ENCODE measurements at regions not wholly inside any gene's neighbourhood (a gene's known extent, or its start where the extent isn't known, plus 50 kb on each side); places are given as distances from the start of the nearest gene placed in this dataset.
A peak's percentile ranks its signal among the peaks of the same experiment; 100 is the strongest.
"Not testable (repeated sequence)": the region's sequence is repeated elsewhere in the genome, so short reads cannot be mapped to it uniquely, and the experiment has no call there.

DNA sequence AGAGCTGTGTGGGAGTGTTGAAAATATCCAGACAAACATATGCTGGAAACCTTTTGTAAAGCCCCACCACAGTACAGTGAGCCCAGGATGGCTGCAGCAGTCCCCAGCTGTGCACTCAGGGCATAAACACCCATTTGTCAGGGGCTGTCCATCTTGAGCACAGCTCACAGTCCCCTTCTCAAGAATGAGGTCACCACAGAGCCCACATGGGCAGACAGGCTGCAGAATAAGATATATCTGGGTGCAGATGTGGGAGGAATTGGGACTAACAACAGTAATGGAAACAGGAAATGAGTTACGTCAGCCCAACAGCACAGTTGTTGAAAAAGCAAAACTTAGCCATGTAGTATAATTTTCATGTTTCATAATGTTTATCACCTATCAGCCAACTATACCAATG, 219.6 kb downstream of the ETAA1 start:
- DNase-seq (ENCODE audit: low read depth): no peak

DNA sequence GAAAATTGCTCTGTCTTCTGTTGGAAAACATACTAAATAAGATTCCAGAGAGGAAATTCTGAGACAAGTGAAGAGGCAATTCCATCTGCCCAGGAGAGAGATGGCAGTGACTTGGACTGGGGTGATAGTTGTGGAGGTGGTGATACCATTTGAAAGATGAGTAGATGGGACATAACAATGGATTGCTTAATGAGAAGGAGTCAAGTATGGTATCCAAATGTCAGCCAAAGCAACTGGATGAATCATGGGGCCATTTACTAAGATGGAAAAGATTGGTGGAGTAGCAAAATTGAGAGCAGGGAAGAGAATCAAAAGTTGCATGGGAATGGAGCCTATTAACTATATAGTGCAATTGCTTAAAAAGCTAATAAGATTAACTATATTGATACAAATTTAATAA, 222.1 kb downstream of the ETAA1 start:
- no peak for DNase-seq (ENCODE audit: low read depth)

DNA sequence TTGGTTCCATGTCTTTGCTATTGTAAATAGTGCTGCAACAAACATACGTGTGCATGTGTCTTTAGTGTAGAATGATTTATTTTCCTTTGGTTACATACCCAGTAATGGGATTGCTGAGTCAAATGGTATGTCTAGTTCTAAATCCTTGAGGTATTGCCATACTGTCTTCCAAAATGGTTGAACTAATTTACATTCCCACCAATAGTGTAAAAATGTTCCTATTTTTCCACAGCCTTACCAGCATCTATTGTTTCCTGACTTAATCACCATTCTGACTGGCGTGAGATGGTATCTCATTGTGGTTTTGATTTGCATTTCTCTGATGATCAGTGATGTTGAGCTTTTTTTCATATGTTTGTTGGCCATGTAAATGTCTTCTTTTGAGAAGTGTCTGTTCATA, 226.6 kb downstream of the ETAA1 start:
- DNase-seq (ENCODE audit: low read depth): not testable (repeated sequence)

DNA sequence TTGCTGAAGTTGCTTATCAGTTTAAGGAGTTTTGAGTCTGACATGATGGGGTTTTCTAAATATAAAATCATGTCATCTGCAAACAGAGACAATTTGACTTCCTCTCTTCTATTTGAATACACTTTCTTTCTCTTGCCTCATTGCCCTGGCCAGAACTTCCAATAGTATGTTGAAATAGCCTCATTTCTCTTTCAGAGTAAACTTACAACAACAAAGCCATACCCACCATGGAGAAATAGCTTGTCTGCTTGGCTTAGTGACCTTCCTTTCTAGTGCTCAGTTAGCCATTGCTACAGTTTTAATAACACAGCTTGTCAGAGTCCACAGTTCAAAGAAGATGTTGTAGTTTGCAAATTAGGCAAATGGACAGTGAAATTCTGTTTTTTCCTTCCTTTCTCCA, 228.0 kb downstream of the ETAA1 start:
- no peak for DNase-seq (ENCODE audit: low read depth)

DNA sequence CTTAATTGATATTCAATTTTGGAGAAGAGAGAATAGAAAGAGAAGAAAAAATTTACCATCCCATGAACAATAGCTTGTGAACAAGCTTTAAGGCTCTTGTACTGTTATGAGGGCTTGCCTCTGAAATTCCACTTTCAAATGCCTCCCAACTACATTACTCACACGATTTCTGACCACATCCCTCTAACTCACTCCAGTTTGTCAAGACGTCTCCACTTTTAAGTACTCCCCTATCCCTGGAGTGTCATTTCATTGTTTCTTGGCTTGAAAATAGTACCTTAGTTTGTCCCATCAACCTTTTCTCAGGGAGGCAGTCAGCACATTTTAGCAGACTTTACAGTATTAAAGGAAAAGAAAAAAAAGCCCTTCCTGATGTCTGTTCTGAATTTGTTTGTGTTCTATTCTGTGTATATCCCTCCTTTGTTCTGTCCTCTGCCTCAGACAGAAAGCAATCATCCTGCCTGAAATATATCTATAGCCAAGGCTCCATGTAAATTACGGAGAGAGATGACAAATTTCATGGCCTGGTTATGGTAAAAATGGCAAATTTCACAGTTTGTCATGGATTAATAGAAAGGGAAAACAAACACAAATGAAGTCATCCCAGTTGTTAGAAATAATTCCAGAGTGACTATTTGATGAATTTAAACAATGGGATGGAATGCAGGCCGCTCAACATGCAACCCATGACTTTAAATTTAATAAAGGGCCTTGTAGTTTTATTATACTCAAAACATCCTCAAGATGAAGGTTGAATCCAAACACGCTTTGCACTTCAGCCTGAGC, 228.8 kb downstream of the ETAA1 start:
- peak; percentile 83 for DNase-seq (ENCODE audit: low read depth)

DNA sequence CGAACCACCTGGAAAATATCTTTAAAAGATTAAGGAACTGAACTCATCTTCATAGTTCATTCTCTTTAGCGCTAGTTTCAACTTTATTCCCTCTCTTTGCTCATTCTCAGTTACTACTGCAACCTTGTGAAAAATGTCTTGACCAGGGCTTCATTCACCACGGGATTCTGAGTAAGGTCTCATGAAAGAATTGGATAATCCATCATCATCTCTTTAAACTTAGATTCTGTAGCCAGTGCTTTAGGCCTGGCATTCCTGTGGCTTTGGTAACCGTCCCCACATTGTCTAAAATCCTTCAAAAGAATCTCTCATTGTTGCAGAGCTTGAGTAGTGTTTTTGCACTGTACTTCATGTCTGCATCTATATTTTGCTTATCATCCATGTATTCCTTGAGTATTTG, 229.5 kb downstream of the ETAA1 start:
- DNase-seq (ENCODE audit: low read depth): peak; percentile 64

DNA sequence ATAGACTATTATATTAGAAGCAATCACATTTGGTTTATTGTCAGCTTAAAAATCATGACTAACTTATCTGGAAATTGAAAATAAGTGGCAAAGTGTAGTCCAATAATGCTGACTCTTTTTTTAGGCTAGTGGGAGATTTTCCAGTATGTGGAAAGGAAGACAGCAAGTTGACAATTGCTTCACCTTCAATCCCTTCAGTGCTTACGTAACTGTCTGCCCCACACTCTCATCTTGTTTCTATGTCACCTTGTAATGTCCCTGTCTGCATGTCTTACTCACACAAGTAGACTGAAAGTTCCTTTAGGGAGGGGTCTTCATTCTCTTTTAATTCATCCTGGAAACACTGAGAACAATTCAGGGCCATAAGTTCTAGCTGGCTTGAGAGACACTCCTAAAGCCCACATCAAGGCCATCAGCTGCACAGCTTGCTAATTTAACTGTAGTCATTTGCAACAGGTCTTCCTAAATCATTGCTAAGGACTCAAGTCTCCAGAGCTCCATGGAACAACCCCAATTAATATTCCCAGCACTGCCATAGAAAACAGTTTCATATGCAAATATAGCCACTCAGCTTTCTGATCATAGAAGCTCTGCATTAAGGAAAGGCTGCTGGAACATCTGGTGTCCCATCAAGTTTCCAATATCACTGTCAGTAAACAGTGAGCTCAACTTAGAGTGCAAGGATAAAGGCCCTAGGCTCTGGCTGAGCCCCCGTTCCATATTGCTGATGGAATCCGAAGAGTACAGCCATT, 230.5 kb downstream of the ETAA1 start:
- no peak for DNase-seq (ENCODE audit: low read depth)

DNA sequence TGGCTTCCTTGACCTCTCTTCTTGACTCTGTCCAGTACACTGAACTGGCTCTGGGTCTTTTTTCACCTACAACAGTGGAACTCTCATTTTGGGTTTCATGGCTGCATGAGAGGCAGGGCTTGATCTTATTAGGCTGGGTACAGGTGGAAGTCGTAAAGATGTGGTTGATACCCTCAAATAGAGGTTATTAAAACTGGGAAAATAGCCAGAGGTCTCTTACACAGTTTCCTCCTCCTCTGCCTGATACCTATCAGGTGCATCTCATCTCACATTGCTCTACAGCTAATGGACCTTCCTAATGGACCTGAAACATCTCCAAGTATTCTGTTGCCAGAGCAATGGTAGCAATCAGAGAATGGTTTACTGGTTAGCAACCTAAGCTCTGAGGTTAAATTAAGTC, 231.8 kb downstream of the ETAA1 start:
- DNase-seq (ENCODE audit: low read depth): no peak

DNA sequence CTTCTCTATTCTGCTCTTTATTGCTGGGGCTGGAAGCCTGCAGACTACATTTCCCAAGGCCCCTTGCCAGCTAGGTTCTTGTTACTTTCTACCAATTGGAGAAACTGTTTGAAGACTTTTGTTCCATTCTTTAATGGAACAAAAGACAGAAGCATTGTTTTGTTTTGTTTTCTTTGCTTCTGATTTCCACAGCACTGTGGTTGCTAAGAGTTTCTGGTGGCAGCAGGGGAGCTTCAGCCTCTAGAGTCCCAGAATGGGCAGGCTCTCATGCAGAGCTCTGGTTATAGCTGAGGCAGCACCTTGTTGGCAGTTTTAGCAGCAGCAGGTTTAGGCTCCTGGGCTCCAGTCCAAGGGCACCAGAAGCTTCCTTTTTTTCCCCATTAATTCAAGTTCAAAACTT, 234.3 kb downstream of the ETAA1 start:
- no peak for DNase-seq (ENCODE audit: low read depth)

DNA sequence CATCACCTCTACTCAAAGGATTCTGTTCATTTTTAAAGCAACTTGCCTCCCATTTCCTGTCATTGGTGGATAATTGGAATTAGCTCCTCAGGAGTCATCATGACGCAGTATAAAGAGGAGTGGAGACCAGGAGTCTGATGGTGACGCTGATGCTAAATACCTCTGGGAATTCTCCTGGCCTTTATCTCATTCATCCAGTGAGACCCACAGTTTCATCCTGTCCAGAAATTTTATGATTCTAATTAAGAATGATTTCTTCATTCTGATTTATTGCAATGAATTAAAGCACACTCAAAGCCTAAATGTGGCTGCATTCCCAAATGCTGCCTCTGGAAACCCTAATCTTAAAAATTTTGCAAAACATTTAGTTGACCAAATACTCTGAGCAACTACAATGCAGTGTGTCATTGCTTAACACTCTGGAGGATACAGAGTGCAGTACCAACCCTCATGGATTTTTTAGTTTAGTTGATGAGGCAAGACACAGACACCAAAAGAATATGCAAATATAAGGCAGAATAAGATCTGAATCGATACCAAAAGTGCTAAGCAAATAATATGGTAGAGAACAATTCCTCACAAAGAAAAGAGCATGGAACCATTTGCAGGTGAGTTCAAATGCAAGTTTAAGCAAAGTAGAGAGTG, 236.2 kb downstream of the ETAA1 start:
- no peak for DNase-seq (ENCODE audit: low read depth)

DNA sequence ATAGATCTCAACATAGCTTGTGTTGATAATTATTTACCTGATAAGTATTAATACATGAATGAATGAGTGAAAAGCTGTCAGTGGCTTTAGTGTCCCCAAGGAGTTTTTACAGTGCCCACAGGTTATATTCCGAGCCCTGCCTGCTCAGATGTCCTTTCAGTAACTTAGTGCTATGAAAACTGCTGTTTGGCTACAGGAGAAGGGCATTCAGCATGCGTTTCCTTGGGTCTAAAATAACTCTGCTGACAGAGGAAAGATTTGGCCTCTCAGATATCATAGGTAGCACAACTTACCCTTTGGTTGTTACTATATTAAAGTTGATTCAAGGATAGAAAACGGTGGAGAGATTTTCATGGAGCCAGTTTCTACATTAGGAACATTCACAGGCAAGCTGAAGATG, 241.0 kb downstream of the ETAA1 start:
- no peak for DNase-seq (ENCODE audit: low read depth)

DNA sequence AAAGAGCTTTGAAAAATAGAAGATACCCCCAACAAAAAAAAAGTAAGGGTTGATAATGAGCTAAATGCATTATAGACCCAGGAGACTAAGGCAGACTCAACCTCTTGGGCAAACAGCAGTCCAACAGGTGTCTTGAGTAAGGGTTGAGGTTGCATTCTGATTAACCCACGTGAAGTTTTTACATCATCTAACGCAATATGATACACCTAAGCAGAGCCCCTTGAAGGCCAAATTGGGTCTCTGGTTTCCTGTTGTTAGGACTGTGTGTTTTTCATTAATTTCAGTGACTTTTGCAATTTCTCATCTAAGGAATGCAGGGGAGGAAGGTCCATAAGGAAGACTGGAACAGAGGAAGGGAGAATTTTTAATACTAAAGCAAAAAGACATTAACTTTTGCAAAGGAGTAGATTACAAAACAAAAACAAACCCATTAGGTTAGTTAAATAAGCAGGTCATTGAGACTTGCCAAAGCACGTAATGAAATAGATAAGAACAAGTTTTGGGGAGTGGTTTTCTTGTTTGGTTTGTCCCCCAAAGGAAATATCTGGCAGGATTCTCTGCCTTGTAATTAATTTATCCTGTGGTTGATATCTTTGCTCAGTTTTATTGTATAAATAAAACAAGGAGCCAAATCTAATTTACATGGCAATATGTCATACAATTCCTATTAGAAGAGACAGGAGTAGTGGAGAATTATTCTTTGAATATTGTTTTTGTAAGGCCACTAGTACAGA, 244.3 kb downstream of the ETAA1 start:
- no peak for DNase-seq (ENCODE audit: low read depth)

DNA sequence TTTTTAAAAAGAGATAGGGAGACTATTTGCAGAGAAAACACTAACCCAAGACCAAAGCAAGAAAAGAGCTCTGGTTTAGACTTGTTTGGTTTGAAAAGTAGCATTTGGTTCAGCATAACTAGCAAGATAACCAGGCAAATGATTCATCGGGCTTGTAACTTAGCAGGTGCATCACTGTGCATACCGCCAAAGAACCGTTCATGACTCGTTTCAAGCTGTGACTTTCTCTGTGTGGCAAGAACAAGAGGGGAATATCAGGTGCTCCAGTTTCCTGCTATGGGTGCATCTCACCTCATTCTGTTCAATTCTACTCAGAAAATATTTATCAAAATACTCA, 244.9 kb downstream of the ETAA1 start:
- DNase-seq (ENCODE audit: low read depth): peak; percentile 18

DNA sequence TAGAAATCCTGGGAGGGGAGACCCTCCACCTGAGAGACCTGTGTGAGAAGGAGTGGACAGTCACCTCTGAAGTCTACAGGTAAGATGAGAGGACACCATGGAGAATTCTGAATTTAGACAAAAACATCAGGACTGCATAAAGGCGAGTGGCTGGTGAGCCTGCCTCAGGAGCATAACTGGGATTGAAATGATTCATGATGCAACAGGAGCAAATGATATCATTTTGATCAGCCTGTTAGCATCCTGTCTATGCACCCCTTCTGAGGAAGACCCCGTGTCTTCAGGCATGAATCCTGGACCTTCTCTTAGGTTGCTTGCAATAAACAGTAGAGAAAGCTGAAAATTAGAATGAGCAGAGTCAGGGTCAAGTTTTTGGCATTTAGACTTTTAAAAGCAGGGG, 245.8 kb downstream of the ETAA1 start:
- no peak for DNase-seq (ENCODE audit: low read depth)

DNA sequence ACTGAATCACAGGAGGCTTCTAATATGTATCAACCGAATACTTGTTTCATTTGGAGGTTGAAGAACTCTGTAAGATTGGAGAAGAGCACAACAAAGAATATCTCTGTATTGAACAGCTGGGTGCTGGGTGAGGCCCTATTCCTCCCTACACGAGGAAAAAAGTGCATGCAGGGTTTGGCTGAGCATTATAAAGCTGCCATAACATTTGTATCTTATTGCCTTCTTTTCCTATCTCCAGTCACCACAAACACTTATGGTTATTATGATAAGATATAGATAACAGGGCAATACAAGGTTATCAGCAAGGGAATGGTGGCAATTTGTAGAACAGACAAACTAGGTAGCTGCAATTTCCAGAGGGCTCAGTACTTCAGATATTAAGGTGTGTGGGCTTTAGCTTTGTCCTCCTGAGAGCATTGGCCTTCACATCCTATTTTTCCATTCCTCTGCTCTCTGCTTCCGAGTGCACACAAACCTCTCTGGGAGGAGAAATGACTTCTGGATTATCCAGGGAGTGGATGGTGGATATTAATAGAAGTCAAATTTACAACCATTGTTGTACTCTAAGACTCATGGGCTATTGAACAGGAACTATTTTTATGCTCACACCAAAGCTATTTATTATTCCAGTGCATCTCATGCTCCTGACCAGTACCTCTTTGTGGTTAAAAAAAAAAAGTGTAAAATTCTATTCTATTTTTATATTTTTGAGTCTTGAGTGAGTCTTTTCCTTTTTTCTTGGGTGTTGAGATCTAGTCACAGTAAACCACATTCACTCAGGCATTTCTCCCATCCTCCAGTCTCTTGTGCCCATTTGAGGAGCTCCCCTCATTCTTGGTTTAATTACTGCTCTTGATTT, 248.4 kb downstream of the ETAA1 start:
- no peak for DNase-seq (ENCODE audit: low read depth)

DNA sequence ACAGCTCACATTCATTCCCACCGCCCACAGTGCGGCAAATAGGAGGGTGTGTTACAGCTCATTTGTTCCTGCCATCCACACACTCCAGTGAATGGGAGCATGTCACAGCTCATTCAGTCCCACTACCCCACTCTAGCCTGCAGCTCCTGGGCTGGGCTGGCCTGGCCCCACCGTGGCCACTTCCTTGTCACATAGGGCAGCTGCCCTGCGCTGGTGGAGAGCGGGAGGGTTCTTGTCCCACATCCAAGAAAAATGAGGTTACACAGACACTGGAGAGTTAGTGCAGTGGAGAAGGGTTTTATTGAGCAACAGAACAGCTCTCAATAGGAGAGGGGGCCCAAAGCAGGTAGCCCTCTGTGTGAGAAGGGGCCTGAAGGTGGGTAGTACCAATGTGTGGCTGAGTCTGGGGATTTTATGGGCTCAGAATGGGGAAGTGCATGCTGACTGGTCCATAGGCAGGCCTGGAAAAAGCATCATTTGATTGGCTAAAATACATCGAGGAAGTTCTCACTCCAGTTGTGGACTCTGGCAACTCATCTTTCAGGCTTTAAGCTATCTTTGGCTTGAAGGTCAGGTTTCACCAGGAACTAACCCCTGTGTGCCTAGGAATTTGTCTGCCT, 249.7 kb downstream of the ETAA1 start:
- no peak for DNase-seq (ENCODE audit: low read depth)

DNA sequence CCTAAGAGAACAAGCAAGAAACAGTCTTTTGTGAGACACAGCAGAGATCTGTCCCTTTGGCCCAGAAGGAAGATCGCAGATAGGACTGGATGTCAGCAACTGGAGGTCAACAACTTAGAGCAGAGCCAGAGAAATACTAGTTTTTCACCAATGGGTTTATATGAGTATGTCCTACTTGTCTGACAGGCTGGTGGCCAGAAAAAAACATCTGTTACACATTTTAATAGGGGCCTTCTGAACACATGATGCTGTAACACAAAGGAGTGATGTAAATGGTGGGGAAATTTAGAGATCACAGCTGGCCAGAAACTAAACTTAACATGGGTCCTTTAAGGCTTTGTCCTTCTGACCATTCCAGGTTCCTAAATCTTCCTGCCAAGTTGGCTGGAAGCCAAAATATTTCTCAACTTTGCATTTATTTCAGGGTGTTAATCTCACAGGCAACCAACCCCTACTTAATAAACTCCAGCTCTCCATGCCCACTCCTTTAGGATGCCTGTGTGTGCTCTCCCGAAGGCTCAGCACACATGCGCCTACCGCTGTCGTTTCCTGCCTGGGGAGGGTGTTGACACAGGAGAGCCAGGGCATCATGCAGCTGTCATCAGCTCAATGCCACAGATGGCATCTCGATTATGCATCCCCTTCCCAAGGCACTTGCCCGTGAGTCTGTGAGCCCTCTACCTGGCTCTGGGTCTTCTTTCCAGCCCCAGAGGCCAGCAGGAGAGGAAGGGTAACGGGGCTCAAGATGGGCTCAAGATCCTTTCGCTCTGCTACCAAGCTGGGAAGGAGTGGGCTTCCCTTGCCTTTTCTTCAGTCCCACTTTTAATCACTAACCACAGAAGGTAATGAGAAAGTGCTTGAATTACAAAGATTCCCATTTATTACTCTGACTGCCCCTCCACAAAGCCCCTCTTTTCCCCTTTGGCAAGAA, 252.5 kb downstream of the ETAA1 start:
- peak; percentile 34 for DNase-seq (ENCODE audit: low read depth)

DNA sequence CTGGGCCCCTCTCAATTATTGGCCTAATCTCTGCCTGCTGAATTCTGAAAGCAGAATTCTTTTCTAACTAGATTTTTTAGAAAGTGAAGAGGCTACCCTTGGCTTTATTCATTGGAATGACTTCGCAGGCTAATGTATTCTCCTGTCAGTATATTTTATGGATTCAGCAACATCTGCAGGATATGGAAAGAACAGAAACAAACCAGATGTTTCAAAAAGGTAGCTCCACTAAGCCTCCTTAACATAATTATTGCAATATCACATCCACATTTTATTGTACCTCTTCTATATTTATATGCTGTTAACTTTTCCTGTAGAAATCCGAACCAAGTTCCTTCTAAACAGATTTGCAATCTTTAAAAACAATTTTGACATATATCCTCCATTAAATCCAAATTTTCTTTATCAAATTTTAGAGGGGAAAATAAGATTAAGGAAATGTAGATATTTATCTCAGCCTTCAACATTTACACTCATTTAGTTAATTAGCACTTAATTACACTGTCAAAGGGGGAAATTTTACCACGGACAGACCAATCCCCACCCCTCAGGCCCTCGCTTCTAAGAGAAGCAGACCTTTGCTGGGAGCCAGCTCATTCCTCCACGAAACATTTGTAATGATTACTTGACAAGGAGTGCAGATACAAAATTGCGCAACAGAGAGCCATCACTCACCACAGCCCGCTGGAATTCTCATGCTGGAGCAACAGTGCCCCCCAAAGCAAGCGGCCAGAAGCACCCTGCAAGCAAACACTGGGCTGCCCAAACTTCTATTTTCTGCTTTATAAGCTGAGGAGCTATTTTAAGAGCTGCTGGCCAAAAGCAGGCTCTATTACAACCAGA, 253.4 kb downstream of the ETAA1 start:
- peak; percentile 84 for DNase-seq (ENCODE audit: low read depth)
